A549 (cell line): ENCODE measurements at regions not wholly inside any gene's neighbourhood (a gene's known extent, or its start where the extent isn't known, plus 50 kb on each side); places are given as distances from the start of the nearest gene placed in this dataset.

Experiments used
- CHD2 ChIP-seq: fragments of 150-350 bp; IDR thresholded peaks from 2 replicates; pipeline ENCODE4 v1.6.1; 2014; ENCODE audit warnings: low read length; ENCODE audit not compliant: partially characterized antibody
- EP300 ChIP-seq, 2 experiments: fragments of >200 bp; sonication (Bioruptor Twin); formaldehyde crosslinking; IDR thresholded peaks; 2 replicates in 1 of 2; 3 replicates in 1 of 2; pipeline ENCODE4 v1.6.1; 2016 to 2017
- KDM5A ChIP-seq: fragments of 200-600 bp; sonication (generic); IDR thresholded peaks from 2 replicates; pipeline ENCODE4 v1.6.1; 2016; ENCODE audit warnings: antibody characterized with exemption, mild to moderate bottlenecking
- MYC ChIP-seq: IDR thresholded peaks from 2 replicates; pipeline ENCODE4 v1.6.1; 2012; ENCODE audit warnings: mild to moderate bottlenecking, inconsistent platforms, low read length, improper control_type of control experiment, borderline replicate concordance
- POLR2A ChIP-seq: IDR thresholded peaks from 2 replicates; pipeline ENCODE4 v1.6.1; 2012; ENCODE audit warnings: mild to moderate bottlenecking, low read length
- RAD21 ChIP-seq, 2 experiments: fragments of >200 bp in 1 of 2; sonication (Bioruptor Twin) in 1 of 2; formaldehyde crosslinking in 1 of 2; IDR thresholded peaks in 1 of 2; conservative IDR thresholded peaks in 1 of 2; 2 replicates in 1 of 2; 3 replicates in 1 of 2; pipeline ENCODE4 v1.6.1; 2012 to 2018; ENCODE audit warnings: inconsistent platforms in 1 of 2
- RNF2 ChIP-seq: fragments of 200-600 bp; sonication (generic); IDR thresholded peaks from 2 replicates; pipeline ENCODE4 v1.6.1; 2016; ENCODE audit warnings: low read depth, mild to moderate bottlenecking, antibody characterized with exemption, moderate library complexity, borderline replicate concordance
- SREBF2 ChIP-seq: fragments of 450-650 bp; IDR thresholded peaks from 2 replicates; pipeline ENCODE4 v1.6.1; 2014; ENCODE audit warnings: mild to moderate bottlenecking, moderate library complexity
- ZNF302 ChIP-seq: fragments of 250-450 bp; sonication (Bioruptor Pico); IDR thresholded peaks from 2 replicates; pipeline ENCODE4 v1.9.0; 2021; ENCODE audit warnings: inconsistent platforms, mild to moderate bottlenecking, moderate library complexity
- ZSCAN20 ChIP-seq: fragments of 250-450 bp; sonication (Bioruptor Pico); IDR thresholded peaks from 2 replicates; pipeline ENCODE4 v1.8.0; 2022; ENCODE audit warnings: mild to moderate bottlenecking, moderate library complexity
- TF ChIP-seq, protein P1 (sequence below): fragments of >200 bp; sonication (Bioruptor Twin); formaldehyde crosslinking; IDR thresholded peaks from 3 replicates; pipeline ENCODE4 v1.5.1; 2016
- TF ChIP-seq, protein P2 (sequence below): fragments of 150-350 bp; IDR thresholded peaks from 2 replicates; pipeline ENCODE4 v1.6.1; 2014; ENCODE audit warnings: low read depth, mild to moderate bottlenecking, low read length
- TF ChIP-seq, protein P3 (sequence below): fragments of 450-650 bp; IDR thresholded peaks from 2 replicates; pipeline ENCODE4 v1.6.1; 2014; ENCODE audit warnings: antibody characterized with exemption
- TF ChIP-seq, protein P4 (sequence below): fragments of 200-600 bp; sonication (generic); IDR thresholded peaks from 2 replicates; pipeline ENCODE4 v1.6.1; 2016; ENCODE audit warnings: antibody characterized with exemption, mild to moderate bottlenecking, moderate library complexity

DNA sequence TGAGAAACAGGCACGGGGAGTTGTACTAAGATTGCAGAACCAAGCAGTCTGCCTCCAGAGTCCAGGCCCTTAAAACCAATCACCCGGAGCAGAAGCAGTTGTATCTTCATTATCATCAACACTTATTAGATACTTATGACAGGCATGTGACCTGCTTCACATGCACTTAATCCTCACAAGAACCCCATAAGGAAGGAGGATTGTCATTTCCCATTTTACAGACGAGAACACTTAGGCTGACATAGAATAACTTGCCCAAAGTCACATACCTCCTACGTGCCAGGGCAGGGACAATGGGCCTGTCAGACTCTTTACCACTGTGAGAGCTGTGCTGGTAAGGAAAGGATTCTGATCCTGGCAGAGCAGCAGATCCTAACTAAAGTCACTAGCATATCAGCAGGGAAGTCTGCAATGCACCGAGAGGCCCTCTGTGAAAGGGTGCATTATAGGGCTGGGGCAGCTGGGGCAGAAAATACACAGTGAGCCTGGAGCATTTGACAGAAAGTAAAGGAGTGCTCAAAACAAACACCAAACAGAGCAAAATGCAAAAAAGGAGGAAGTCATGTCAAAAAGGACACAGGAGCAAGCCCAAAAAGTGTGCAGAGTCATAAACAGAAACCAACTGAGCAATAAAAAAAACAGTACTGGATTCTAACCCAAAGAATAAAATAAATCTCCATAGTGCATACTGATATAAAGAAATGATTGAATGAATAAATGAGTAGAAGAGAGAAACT is 55.9 kb upstream of the SP3 start:
- TF ChIP-seq, protein P1, sequence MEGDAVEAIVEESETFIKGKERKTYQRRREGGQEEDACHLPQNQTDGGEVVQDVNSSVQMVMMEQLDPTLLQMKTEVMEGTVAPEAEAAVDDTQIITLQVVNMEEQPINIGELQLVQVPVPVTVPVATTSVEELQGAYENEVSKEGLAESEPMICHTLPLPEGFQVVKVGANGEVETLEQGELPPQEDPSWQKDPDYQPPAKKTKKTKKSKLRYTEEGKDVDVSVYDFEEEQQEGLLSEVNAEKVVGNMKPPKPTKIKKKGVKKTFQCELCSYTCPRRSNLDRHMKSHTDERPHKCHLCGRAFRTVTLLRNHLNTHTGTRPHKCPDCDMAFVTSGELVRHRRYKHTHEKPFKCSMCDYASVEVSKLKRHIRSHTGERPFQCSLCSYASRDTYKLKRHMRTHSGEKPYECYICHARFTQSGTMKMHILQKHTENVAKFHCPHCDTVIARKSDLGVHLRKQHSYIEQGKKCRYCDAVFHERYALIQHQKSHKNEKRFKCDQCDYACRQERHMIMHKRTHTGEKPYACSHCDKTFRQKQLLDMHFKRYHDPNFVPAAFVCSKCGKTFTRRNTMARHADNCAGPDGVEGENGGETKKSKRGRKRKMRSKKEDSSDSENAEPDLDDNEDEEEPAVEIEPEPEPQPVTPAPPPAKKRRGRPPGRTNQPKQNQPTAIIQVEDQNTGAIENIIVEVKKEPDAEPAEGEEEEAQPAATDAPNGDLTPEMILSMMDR = no peak
- TF ChIP-seq, protein P2, sequence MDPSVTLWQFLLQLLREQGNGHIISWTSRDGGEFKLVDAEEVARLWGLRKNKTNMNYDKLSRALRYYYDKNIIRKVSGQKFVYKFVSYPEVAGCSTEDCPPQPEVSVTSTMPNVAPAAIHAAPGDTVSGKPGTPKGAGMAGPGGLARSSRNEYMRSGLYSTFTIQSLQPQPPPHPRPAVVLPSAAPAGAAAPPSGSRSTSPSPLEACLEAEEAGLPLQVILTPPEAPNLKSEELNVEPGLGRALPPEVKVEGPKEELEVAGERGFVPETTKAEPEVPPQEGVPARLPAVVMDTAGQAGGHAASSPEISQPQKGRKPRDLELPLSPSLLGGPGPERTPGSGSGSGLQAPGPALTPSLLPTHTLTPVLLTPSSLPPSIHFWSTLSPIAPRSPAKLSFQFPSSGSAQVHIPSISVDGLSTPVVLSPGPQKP = no peak
- TF ChIP-seq RNF2 (no peak), POLR2A (no peak), EP300 (IDR thresholded peaks at IDR 0.05) (no peak), ZNF302 (CRISPR knock-in tag) (no peak), RAD21 (conservative IDR thresholded peaks at IDR 0.05 in 1 of 2, IDR thresholded peaks at IDR 0.05 in 1 of 2) (no peak), KDM5A (no peak), SREBF2 (no peak), MYC (no peak), CHD2 (no peak), ZSCAN20 (CRISPR knock-in tag) (no peak)
- TF ChIP-seq, protein P3, sequence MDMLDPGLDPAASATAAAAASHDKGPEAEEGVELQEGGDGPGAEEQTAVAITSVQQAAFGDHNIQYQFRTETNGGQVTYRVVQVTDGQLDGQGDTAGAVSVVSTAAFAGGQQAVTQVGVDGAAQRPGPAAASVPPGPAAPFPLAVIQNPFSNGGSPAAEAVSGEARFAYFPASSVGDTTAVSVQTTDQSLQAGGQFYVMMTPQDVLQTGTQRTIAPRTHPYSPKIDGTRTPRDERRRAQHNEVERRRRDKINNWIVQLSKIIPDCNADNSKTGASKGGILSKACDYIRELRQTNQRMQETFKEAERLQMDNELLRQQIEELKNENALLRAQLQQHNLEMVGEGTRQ = no peak
- TF ChIP-seq, protein P4, sequence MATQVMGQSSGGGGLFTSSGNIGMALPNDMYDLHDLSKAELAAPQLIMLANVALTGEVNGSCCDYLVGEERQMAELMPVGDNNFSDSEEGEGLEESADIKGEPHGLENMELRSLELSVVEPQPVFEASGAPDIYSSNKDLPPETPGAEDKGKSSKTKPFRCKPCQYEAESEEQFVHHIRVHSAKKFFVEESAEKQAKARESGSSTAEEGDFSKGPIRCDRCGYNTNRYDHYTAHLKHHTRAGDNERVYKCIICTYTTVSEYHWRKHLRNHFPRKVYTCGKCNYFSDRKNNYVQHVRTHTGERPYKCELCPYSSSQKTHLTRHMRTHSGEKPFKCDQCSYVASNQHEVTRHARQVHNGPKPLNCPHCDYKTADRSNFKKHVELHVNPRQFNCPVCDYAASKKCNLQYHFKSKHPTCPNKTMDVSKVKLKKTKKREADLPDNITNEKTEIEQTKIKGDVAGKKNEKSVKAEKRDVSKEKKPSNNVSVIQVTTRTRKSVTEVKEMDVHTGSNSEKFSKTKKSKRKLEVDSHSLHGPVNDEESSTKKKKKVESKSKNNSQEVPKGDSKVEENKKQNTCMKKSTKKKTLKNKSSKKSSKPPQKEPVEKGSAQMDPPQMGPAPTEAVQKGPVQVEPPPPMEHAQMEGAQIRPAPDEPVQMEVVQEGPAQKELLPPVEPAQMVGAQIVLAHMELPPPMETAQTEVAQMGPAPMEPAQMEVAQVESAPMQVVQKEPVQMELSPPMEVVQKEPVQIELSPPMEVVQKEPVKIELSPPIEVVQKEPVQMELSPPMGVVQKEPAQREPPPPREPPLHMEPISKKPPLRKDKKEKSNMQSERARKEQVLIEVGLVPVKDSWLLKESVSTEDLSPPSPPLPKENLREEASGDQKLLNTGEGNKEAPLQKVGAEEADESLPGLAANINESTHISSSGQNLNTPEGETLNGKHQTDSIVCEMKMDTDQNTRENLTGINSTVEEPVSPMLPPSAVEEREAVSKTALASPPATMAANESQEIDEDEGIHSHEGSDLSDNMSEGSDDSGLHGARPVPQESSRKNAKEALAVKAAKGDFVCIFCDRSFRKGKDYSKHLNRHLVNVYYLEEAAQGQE = no peak
